ENCODE measurements at regions not wholly inside any gene's neighbourhood (a gene's known extent, or its start where the extent isn't known, plus 50 kb on each side); places are given as distances from the start of the nearest gene placed in this dataset.

- no peak overlapping the region for H3K27ac ChIP-seq (ENCODE audit: poor library complexity, severe bottlenecking)
- no peaks in the 10 kb centered on the region for H3K4me1 ChIP-seq (ENCODE audit: insufficient read depth, poor library complexity, severe bottlenecking)
- H3K4me3 ChIP-seq (ENCODE audit: severe bottlenecking) = no peak overlapping the region
- no peaks in the 10 kb centered on the region for H3K9me3 ChIP-seq (ENCODE audit: severe bottlenecking)
- DNase-seq (ENCODE audit: low spot score) (no peak), ATAC-seq (ENCODE audit: low read depth) (no peak)
- TF ChIP-seq CTCF (IDR thresholded peaks at IDR 0.05; ENCODE audit: poor library complexity, severe bottlenecking) = no peak
- H3K27me3 ChIP-seq (ENCODE audit: insufficient read depth, poor library complexity, severe bottlenecking) = no peaks in the 10 kb centered on the region
- no peaks in the 10 kb centered on the region for H3K36me3 ChIP-seq (ENCODE audit: low read depth)
Measured at GRCh38 chr22:49352361-49353169, 475.1 kb downstream of the BRD1 start.

- no peak for TF ChIP-seq CTCF (IDR thresholded peaks at IDR 0.05; ENCODE audit: poor library complexity, severe bottlenecking)
- no peak overlapping the region for H3K4me3 ChIP-seq (ENCODE audit: severe bottlenecking)
- no peaks in the 10 kb centered on the region for H3K27me3 ChIP-seq (ENCODE audit: insufficient read depth, poor library complexity, severe bottlenecking)
- ATAC-seq (ENCODE audit: low read depth) (no peak), DNase-seq (ENCODE audit: low spot score) (no peak)
- H3K36me3 ChIP-seq (ENCODE audit: low read depth) = no peaks in the 10 kb centered on the region
- H3K9me3 ChIP-seq (ENCODE audit: severe bottlenecking) = no peaks in the 10 kb centered on the region
- H3K4me1 ChIP-seq (ENCODE audit: insufficient read depth, poor library complexity, severe bottlenecking) = no peaks in the 10 kb centered on the region
- H3K27ac ChIP-seq (ENCODE audit: poor library complexity, severe bottlenecking) = no peak overlapping the region
Measured at GRCh38 chr22:49351761-49352227, 475.9 kb downstream of the BRD1 start.

- no peak for TF ChIP-seq CTCF (IDR thresholded peaks at IDR 0.05; ENCODE audit: poor library complexity, severe bottlenecking)
- H3K4me1 ChIP-seq (ENCODE audit: insufficient read depth, poor library complexity, severe bottlenecking) = no peaks in the 10 kb centered on the region
- ATAC-seq (ENCODE audit: low read depth) (no peak), DNase-seq (ENCODE audit: low spot score) (no peak)
- H3K9me3 ChIP-seq (ENCODE audit: severe bottlenecking) = no peaks in the 10 kb centered on the region
- no peak overlapping the region for H3K27ac ChIP-seq (ENCODE audit: poor library complexity, severe bottlenecking)
- H3K27me3 ChIP-seq (ENCODE audit: insufficient read depth, poor library complexity, severe bottlenecking) = no peaks in the 10 kb centered on the region
- no peaks in the 10 kb centered on the region for H3K36me3 ChIP-seq (ENCODE audit: low read depth)
- H3K4me3 ChIP-seq (ENCODE audit: severe bottlenecking) = no peak overlapping the region
Measured at GRCh38 chr22:49350441-49351121, 477.1 kb downstream of the BRD1 start.

- TF ChIP-seq CTCF (IDR thresholded peaks at IDR 0.05; ENCODE audit: poor library complexity, severe bottlenecking) = no peak
- Histone ChIP-seq H3K27me3 (ENCODE audit: insufficient read depth, poor library complexity, severe bottlenecking) (no peaks in the 10 kb centered on the region), H3K4me1 (ENCODE audit: insufficient read depth, poor library complexity, severe bottlenecking) (no peaks in the 10 kb centered on the region), H3K9me3 (ENCODE audit: severe bottlenecking) (no peaks in the 10 kb centered on the region), H3K27ac (ENCODE audit: poor library complexity, severe bottlenecking) (no peak overlapping the region), H3K36me3 (ENCODE audit: low read depth) (no peaks in the 10 kb centered on the region), H3K4me3 (ENCODE audit: severe bottlenecking) (no peak overlapping the region)
- ATAC-seq (ENCODE audit: low read depth) = no peak
- DNase-seq (ENCODE audit: low spot score) = no peak
Measured at GRCh38 chr22:49349841-49350381, 477.8 kb downstream of the BRD1 start.
